ENCODE measurements at regions not wholly inside any gene's neighbourhood (a gene's known extent, or its start where the extent isn't known, plus 50 kb on each side); places are given as distances from the start of the nearest gene placed in this dataset.

- DNase-seq = no peak
Observed at GRCh38 chr20:11813106-11813890, 104.4 kb upstream of the BTBD3 start.

GRCh38 chr20:11814267-11814666 lies 103.4 kb upstream of the BTBD3 start:
- DNase-seq = peak; percentile 83

GRCh38 chr20:11820838-11821237 lies 96.9 kb upstream of the BTBD3 start:
- no peak for DNase-seq

GRCh38 chr20:11822540-11822794 lies 95.2 kb upstream of the BTBD3 start:
- no peak for DNase-seq

GRCh38 chr20:11826334-11826733 lies 91.4 kb upstream of the BTBD3 start:
- DNase-seq = no peak

GRCh38 chr20:11832397-11832796 lies 85.3 kb upstream of the BTBD3 start:
- DNase-seq = no peak

GRCh38 chr20:11832851-11833250 lies 84.8 kb upstream of the BTBD3 start:
- no peak for DNase-seq

- DNase-seq = no peak
Observed at GRCh38 chr20:11833825-11834224, 83.9 kb upstream of the BTBD3 start.

GRCh38 chr20:11838076-11838636 lies 79.5 kb upstream of the BTBD3 start:
- DNase-seq = no peak

GRCh38 chr20:11841972-11842461 lies 75.7 kb upstream of the BTBD3 start:
- no peak for DNase-seq

GRCh38 chr20:11843289-11843688 lies 74.4 kb upstream of the BTBD3 start:
- DNase-seq = no peak

GRCh38 chr20:11844691-11845090 lies 73.0 kb upstream of the BTBD3 start:
- DNase-seq = no peak

- no peak for DNase-seq
Observed at GRCh38 chr20:11845340-11845739, 72.4 kb upstream of the BTBD3 start.

- no peak for DNase-seq
Observed at GRCh38 chr20:11846131-11846530, 71.6 kb upstream of the BTBD3 start.

GRCh38 chr20:11847827-11848226 lies 69.9 kb upstream of the BTBD3 start:
- DNase-seq = no peak

- peak; percentile 38 for DNase-seq
Observed at GRCh38 chr20:11849270-11849915, 68.3 kb upstream of the BTBD3 start.

- no peak for DNase-seq
Observed at GRCh38 chr20:11849976-11850670, 67.6 kb upstream of the BTBD3 start.

- DNase-seq = peak; percentile 49
Observed at GRCh38 chr20:11850901-11851300, 66.8 kb upstream of the BTBD3 start.

- no peak for DNase-seq
Observed at GRCh38 chr20:11851646-11852045, 66.0 kb upstream of the BTBD3 start.

GRCh38 chr20:11852189-11852588 lies 65.5 kb upstream of the BTBD3 start:
- no peak for DNase-seq

GRCh38 chr20:11852811-11853210 lies 64.9 kb upstream of the BTBD3 start:
- no peak for DNase-seq

- no peak for DNase-seq
Observed at GRCh38 chr20:11853359-11853758, 64.3 kb upstream of the BTBD3 start.

- DNase-seq = no peak
Observed at GRCh38 chr20:11861479-11861878, 56.2 kb upstream of the BTBD3 start.

All from DMS79 (cell line).